MM.1S (cell line): ENCODE measurements at regions not wholly inside any gene's neighbourhood (a gene's known extent, or its start where the extent isn't known, plus 50 kb on each side); places are given as distances from the start of the nearest gene placed in this dataset.

Experiments
- EZH2 ChIP-seq: fragments of 300-600 bp; sonication (generic); optimal IDR thresholded peaks from 2 replicates; pipeline ENCODE3; 2017; ENCODE audit warnings: low read depth, mild to moderate bottlenecking, antibody characterized with exemption, low read length, mixed read lengths
- EZH2phosphoT487 ChIP-seq: fragments of 300-600 bp; sonication (generic); IDR thresholded peaks from 2 replicates; pipeline ENCODE4 v1.6.1; 2018; ENCODE audit warnings: antibody characterized with exemption, low read length
- TF ChIP-seq, protein P1 (sequence below): fragments of 300-600 bp; sonication (generic); IDR thresholded peaks from 2 replicates; pipeline ENCODE4 v1.5.1; 2016; ENCODE audit warnings: antibody characterized with exemption, low read length, mixed read lengths

DNA sequence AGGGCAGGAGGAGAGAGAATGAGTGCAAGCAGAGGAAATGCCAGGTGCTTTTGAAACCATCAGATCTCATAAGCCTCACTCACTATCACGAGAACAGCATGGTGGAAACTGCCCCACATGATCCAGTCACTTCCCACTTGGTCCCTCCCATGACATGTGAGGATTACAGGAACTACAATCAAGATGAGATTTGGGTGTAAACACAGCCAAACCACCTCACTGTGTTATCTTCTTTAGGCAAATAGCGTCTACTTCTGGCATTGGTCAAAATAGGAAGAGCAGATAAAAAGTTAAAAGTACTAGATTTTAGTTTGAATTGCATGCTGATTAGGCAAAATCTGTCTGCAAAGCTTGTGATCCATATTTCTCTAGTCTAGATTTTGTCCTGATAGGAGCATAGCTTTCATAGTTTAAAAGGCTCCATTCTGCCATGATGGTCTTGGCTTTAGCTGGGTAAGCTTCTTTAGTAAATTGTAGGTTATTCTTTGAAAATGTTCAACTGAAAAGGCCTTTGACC is 267.5 kb downstream of the NKX6-1 start:
- TF ChIP-seq, protein P1, sequence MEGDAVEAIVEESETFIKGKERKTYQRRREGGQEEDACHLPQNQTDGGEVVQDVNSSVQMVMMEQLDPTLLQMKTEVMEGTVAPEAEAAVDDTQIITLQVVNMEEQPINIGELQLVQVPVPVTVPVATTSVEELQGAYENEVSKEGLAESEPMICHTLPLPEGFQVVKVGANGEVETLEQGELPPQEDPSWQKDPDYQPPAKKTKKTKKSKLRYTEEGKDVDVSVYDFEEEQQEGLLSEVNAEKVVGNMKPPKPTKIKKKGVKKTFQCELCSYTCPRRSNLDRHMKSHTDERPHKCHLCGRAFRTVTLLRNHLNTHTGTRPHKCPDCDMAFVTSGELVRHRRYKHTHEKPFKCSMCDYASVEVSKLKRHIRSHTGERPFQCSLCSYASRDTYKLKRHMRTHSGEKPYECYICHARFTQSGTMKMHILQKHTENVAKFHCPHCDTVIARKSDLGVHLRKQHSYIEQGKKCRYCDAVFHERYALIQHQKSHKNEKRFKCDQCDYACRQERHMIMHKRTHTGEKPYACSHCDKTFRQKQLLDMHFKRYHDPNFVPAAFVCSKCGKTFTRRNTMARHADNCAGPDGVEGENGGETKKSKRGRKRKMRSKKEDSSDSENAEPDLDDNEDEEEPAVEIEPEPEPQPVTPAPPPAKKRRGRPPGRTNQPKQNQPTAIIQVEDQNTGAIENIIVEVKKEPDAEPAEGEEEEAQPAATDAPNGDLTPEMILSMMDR: no peak
- no peak for TF ChIP-seq EZH2
- no peak for TF ChIP-seq EZH2phosphoT487
